H1 (cell line): ENCODE measurements at regions not wholly inside any gene's neighbourhood (a gene's known extent, or its start where the extent isn't known, plus 50 kb on each side); places are given as distances from the start of the nearest gene placed in this dataset.

Experiments used
- CTCF ChIA-PET: fragments of 300-600 bp; sonication (Branson Sonifier 250); formaldehyde crosslinking; loops from one replicate; lab custom pipeline; 2021; ENCODE audit not compliant: partially characterized antibody; lab: Charles Lee
- POLR2A ChIA-PET: fragments of 300-600 bp; sonication (Branson Sonifier 250); formaldehyde crosslinking; loops from one replicate; lab custom pipeline; 2021; ENCODE audit warnings: inconsistent platforms; ENCODE audit not compliant: partially characterized antibody; lab: Charles Lee
- DNase-seq, 2 experiments: peaks; one replicate each; pipeline versions ENCODE4 v3.0.0 to v3.0.0-alpha.2; 2010 to 2022; ENCODE audit warnings: low spot score in 2 of 2, low read depth in 1 of 2, mixed read lengths in 1 of 2
- FAIRE-seq: peaks from 2 replicates; lab custom pipeline; 2011; peaks lifted over from hg19 to GRCh38; lab: Jason Lieb, UNC
- H2AFZ ChIP-seq: 2 replicates; pipeline ENCODE4 v1.8.1; 2012; ENCODE audit warnings: low read length, inconsistent platforms
- H2AK5ac ChIP-seq: 2 replicates; pipeline ENCODE4 v1.6.1; 2013; ENCODE audit warnings: low read depth, low read length
- H2BK120ac ChIP-seq: replicated peaks from 2 replicates; pipeline ENCODE3; 2013; ENCODE audit warnings: low read depth, low read length, inconsistent platforms
- H2BK12ac ChIP-seq: 2 replicates; pipeline ENCODE4 v1.6.1; 2013; ENCODE audit warnings: low read depth, low read length
- H2BK15ac ChIP-seq: 2 replicates; pipeline ENCODE4 v1.6.1; 2013; ENCODE audit warnings: low read length
- H2BK20ac ChIP-seq: 2 replicates; pipeline ENCODE4 v1.6.1; 2013; ENCODE audit warnings: low read length
- H2BK5ac ChIP-seq: 2 replicates; pipeline ENCODE4 v1.6.1; 2013; ENCODE audit warnings: low read depth, low read length
- H3K14ac ChIP-seq: 2 replicates; pipeline ENCODE4 v1.6.1; 2013; ENCODE audit warnings: inconsistent platforms; ENCODE audit not compliant: insufficient read length
- H3K18ac ChIP-seq: 2 replicates; pipeline ENCODE4 v1.6.1; 2013; ENCODE audit warnings: low read length; ENCODE audit errors: extremely low read depth
- H3K23ac ChIP-seq: 2 replicates; pipeline ENCODE4 v1.6.1; 2013; ENCODE audit warnings: inconsistent platforms; ENCODE audit not compliant: insufficient read length
- H3K23me2 ChIP-seq: 2 replicates; pipeline ENCODE4 v1.6.1; 2013; ENCODE audit warnings: low read depth, low read length
- H3K27ac ChIP-seq: 2 replicates; pipeline ENCODE4 v1.6.1; 2011; ENCODE audit warnings: low read depth, low read length, inconsistent platforms
- H3K27me3 ChIP-seq, 4 experiments: replicated peaks in 1 of 4; 1 replicate in 1 of 4; 2 replicates in 3 of 4; pipeline versions ENCODE4 v1.6.1 to v1.8.1; 2011 to 2013; ENCODE audit warnings: low read length in 3 of 4, mild to moderate bottlenecking in 3 of 4, inconsistent platforms in 2 of 4, mixed read lengths in 2 of 4, moderate library complexity in 1 of 4; ENCODE audit not compliant: control insufficient read depth in 3 of 4, insufficient read depth in 3 of 4; ENCODE audit errors: extremely low read depth in 1 of 4
- H3K36me3 ChIP-seq, 4 experiments: 2 replicates each; pipeline versions ENCODE4 v1.6.1 to v1.8.1; 2011 to 2013; ENCODE audit warnings: mild to moderate bottlenecking in 4 of 4, low read length in 3 of 4, moderate library complexity in 2 of 4, control low read depth in 1 of 4, inconsistent platforms in 1 of 4; ENCODE audit not compliant: insufficient read depth in 4 of 4, control insufficient read depth in 2 of 4
- H3K4ac ChIP-seq: replicated peaks from 2 replicates; pipeline ENCODE3; 2013; ENCODE audit warnings: low read length, low read depth, mixed read lengths, inconsistent platforms; ENCODE audit not compliant: insufficient read length
- H3K4me1 ChIP-seq, 4 experiments: replicated peaks in 1 of 4; 1 replicate in 1 of 4; 2 replicates in 3 of 4; pipeline versions ENCODE4 v1.6.1 to v1.8.1; 2011 to 2013; ENCODE audit warnings: low read length in 3 of 4, inconsistent platforms in 2 of 4, mixed read lengths in 1 of 4; ENCODE audit not compliant: insufficient read depth in 4 of 4, control insufficient read depth in 3 of 4
- H3K4me2 ChIP-seq, 2 experiments: 2 replicates each; pipeline versions ENCODE4 v1.6.1 to v1.8.1; 2011 to 2013; ENCODE audit warnings: low read depth in 2 of 2, low read length in 2 of 2, control low read depth in 1 of 2, inconsistent platforms in 1 of 2, mild to moderate bottlenecking in 1 of 2; ENCODE audit not compliant: insufficient read depth in 1 of 2
- H3K4me3 ChIP-seq, 4 experiments: fragments of 200-600, 300-600 bp in 1 of 4; sonication (generic), shearing (Covaris generic), sonication (Bioruptor Twin) in 1 of 4; 2 replicates each; pipeline versions ENCODE4 v1.5.1 to v1.8.1; 2011 to 2016; ENCODE audit warnings: low read length in 4 of 4, low read depth in 3 of 4, control low read depth in 2 of 4, inconsistent platforms in 2 of 4, mild to moderate bottlenecking in 2 of 4, mixed read lengths in 1 of 4, moderate library complexity in 1 of 4; ENCODE audit not compliant: insufficient read depth in 2 of 4; ENCODE audit errors: extremely low read depth in 1 of 4
- H3K56ac ChIP-seq: replicated peaks from 2 replicates; pipeline ENCODE3; 2013; ENCODE audit warnings: low read depth, mild to moderate bottlenecking, mixed read lengths, low read length, inconsistent platforms; ENCODE audit not compliant: insufficient read length
- H3K79me1 ChIP-seq: 2 replicates; pipeline ENCODE4 v1.6.1; 2013; ENCODE audit warnings: low read depth, low read length, control low read depth
- H3K79me2 ChIP-seq, 2 experiments: 2 replicates each; pipeline versions ENCODE4 v1.6.1 to v1.8.1; 2012 to 2013; ENCODE audit warnings: low read length in 2 of 2, mild to moderate bottlenecking in 2 of 2, inconsistent platforms in 1 of 2; ENCODE audit not compliant: insufficient read depth in 2 of 2, control insufficient read depth in 1 of 2
- H3K9ac ChIP-seq, 4 experiments: replicated peaks in 1 of 4; 1 replicate in 1 of 4; 2 replicates in 3 of 4; pipeline versions ENCODE4 v1.6.1 to v1.8.1; 2011 to 2013; ENCODE audit warnings: low read depth in 3 of 4, low read length in 3 of 4, control low read depth in 2 of 4, mild to moderate bottlenecking in 2 of 4, moderate library complexity in 2 of 4, inconsistent platforms in 1 of 4; ENCODE audit errors: extremely low read depth in 1 of 4
- H3K9me3 ChIP-seq, 2 experiments: 2 replicates each; pipeline versions ENCODE4 v1.6.1 to v1.8.1; 2012 to 2013; ENCODE audit warnings: mild to moderate bottlenecking in 2 of 2, moderate library complexity in 2 of 2, control low read depth in 1 of 2, inconsistent platforms in 1 of 2, low read depth in 1 of 2, low read length in 1 of 2, mixed read lengths in 1 of 2; ENCODE audit not compliant: insufficient read depth in 2 of 2
- H4K20me1 ChIP-seq, 2 experiments: replicated peaks in 1 of 2; 2 replicates each; pipeline versions ENCODE3 to v1.8.1; 2011 to 2013; ENCODE audit warnings: inconsistent platforms in 2 of 2, low read length in 2 of 2, mild to moderate bottlenecking in 1 of 2; ENCODE audit not compliant: insufficient read depth in 2 of 2, control insufficient read depth in 1 of 2
- H4K5ac ChIP-seq: 2 replicates; pipeline ENCODE4 v1.6.1; 2013; ENCODE audit warnings: low read length, low read depth, mixed read lengths, inconsistent platforms; ENCODE audit not compliant: insufficient read length
- H4K8ac ChIP-seq: 2 replicates; pipeline ENCODE4 v1.8.0; 2013; ENCODE audit warnings: mild to moderate bottlenecking, moderate library complexity, low read length, inconsistent platforms; ENCODE audit not compliant: insufficient read depth; ENCODE audit errors: extremely low read depth
- H4K91ac ChIP-seq: replicated peaks from 2 replicates; pipeline ENCODE3; 2013; ENCODE audit warnings: low read length, mixed read lengths, inconsistent platforms; ENCODE audit not compliant: insufficient read length
- HDAC2 ChIP-seq, 2 experiments: fragments of 300-600 bp in 1 of 2; sonication (generic) in 1 of 2; IDR thresholded peaks; 2 replicates each; pipeline ENCODE4 v1.6.1; 2011 to 2012; ENCODE audit warnings: low read depth in 2 of 2, low read length in 2 of 2, mild to moderate bottlenecking in 2 of 2, moderate library complexity in 2 of 2, borderline replicate concordance in 1 of 2, inconsistent platforms in 1 of 2
- TEAD4 ChIP-seq: IDR thresholded peaks from 2 replicates; pipeline ENCODE4 v1.6.1; 2012; ENCODE audit warnings: low read depth, low read length, inconsistent platforms, mixed read lengths
- WGBS, 2 experiments: shearing (Covaris generic) in 1 of 2; methylation state at CpG; one replicate each; pipeline versions ENCODE4 v1.1.6 to v1.1.7; 2013 to 2015; ENCODE audit warnings: low lambda C conversion rate in 2 of 2, mixed read lengths in 2 of 2, inconsistent platforms in 1 of 2, low coverage in 1 of 2, missing lambda C conversion rate in 1 of 2; ENCODE audit not compliant: insufficient replicate concordance in 2 of 2, insufficient coverage in 1 of 2, insufficient read length in 1 of 2; ENCODE audit errors: extremely low coverage in 1 of 2, missing lambda C conversion rate in 1 of 2; 5-methylcytosine and 5-hydroxymethylcytosine counted together

DNA sequence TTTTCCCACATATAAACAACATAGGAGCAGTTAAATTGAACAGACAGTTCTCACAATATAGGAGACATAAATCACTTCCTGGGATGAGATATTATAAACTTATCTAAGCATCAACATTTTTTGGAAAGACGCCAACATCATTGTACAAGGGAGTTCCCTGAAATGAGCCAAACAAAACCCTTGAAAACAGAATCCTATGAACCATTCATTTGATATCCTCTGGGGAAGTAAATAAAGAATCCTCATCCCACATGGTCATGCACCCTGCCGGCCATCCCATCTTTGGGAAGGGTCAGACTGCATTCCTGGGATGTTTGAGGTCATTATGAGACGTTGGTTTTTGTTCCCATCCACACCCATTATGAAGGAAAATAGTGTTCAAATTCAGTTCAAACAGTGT is 111.8 kb upstream of the USP25 start:
- Histone ChIP-seq H3K9me3 (no peaks in the 10 kb centered on the region), H2BK120ac (no peak overlapping the region), H2BK20ac (no peak overlapping the region), H3K27me3 (no peaks in the 10 kb centered on the region), H4K91ac (no peak overlapping the region), H3K23ac (no peak overlapping the region), H3K4ac (no peak overlapping the region), H4K5ac (no peak overlapping the region), H2BK15ac (no peak overlapping the region), H3K4me1 (peaks cover 0 to 4% (median 0%) of the 10 kb centered on the region in 4 experiments; a peak in 1 of 7 replicates), H2AFZ (0 out of 2 replicates have a peak overlapping the region, but pooled peaks have one; percentile 1), H2AK5ac (no peak overlapping the region), H4K8ac (no peak overlapping the region), H3K4me3 (no peak overlapping the region; a peak in 1 of 8 replicates), H3K14ac (no peak overlapping the region), H2BK12ac (no peak overlapping the region), H3K79me1 (no peaks in the 10 kb centered on the region), H3K9ac (no peak overlapping the region), H3K4me2 (no peak overlapping the region), H3K36me3 (no peaks in the 10 kb centered on the region), H3K23me2 (no peaks in the 10 kb centered on the region), H3K18ac (no peak overlapping the region), H3K27ac (no peak overlapping the region), H4K20me1 (no peaks in the 10 kb centered on the region), H3K56ac (no peak overlapping the region), H2BK5ac (no peak overlapping the region), H3K79me2 (no peaks in the 10 kb centered on the region)
- ChIA-PET POLR2A (interaction anchor here (0.6 kb wide), 1 partner anchor 188 kb away, joined by 4 read pairs; no protein-coding TSS in a partner anchor), CTCF (no interaction called here)
- WGBS, 2 experiments, result 49% methylated on average over 3 of the region's 3 CpGs; no CpG with 5 or more reads in 1 of the 2 experiments
- TF ChIP-seq TEAD4, result peak; percentile 89
- TF ChIP-seq HDAC2 (IDR thresholded peaks at IDR 0.05; ENCODE audit: borderline replicate concordance in 1 of 2, low read depth in 2 of 2, low read length in 2 of 2), result no peak
- FAIRE-seq (peak; percentile 81), DNase-seq (no peak)
